ENCODE measurements at regions not wholly inside any gene's neighbourhood (a gene's known extent, or its start where the extent isn't known, plus 50 kb on each side); places are given as distances from the start of the nearest gene placed in this dataset.

DNA sequence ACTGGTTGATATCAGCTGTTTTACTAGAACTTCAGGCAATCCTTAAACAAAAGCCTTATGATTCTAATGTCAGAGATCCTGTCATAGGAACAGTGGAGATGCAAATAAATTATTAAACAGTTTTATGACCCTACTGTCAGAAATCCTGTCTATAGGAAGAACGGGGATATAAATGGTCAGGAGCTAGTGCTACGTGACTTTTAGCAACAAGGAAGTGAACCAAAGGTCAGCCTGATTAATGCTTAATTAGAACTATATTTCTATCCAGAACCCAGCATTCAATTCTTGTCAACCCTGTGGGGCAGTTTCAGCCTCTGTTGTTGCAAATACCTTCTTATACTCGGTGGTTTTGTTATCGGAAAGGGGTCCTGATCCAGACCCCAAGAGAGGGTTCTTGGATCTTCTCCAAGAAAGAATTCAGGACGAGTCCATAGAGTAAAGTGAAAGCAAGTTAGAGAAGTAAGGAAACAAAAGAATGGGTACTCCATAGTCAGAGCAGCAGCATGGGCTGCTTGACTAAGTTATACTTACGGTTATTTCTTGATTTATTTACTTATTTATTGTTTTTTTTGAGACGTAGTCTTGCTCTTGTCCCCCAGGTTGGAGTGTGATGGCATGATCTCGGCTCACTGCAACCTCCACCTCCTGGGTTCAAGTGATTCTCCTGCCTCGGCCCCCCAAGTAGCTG is 59.9 kb upstream of the RNU6-1 start:
- TF ChIP-seq, protein P1, sequence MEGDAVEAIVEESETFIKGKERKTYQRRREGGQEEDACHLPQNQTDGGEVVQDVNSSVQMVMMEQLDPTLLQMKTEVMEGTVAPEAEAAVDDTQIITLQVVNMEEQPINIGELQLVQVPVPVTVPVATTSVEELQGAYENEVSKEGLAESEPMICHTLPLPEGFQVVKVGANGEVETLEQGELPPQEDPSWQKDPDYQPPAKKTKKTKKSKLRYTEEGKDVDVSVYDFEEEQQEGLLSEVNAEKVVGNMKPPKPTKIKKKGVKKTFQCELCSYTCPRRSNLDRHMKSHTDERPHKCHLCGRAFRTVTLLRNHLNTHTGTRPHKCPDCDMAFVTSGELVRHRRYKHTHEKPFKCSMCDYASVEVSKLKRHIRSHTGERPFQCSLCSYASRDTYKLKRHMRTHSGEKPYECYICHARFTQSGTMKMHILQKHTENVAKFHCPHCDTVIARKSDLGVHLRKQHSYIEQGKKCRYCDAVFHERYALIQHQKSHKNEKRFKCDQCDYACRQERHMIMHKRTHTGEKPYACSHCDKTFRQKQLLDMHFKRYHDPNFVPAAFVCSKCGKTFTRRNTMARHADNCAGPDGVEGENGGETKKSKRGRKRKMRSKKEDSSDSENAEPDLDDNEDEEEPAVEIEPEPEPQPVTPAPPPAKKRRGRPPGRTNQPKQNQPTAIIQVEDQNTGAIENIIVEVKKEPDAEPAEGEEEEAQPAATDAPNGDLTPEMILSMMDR (IDR thresholded peaks at IDR 0.05; ENCODE audit: insufficient read depth, low read length, poor library complexity, severe bottlenecking) = no peak
- no peak for TF ChIP-seq EZH2phosphoT487 (conservative IDR thresholded peaks at IDR 0.05; ENCODE audit: low read length)

Measured in SU-DHL-6 (cell line).